ENCODE measurements at regions not wholly inside any gene's neighbourhood (a gene's known extent, or its start where the extent isn't known, plus 50 kb on each side); places are given as distances from the start of the nearest gene placed in this dataset.

DNA sequence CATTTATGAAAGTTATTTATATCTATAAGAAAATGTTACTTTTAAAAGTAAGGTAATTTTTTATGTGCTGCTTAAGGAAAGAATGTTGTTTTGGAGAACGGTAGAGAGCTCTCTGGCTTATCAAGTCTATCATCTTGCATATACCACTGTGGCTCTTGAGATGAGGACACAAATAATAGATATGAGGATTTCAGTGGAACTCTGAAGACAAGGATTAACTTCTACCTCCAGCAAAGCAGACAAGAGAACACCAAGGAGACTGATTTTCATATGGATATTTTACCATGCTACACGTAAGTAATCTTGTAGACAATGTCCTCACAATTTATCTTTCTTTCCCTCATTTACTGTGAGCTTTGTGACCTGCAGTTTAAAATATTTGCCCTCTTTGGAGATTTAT, 557.5 kb upstream of the NDST4 start:
- TF ChIP-seq CTCF (IDR thresholded peaks at IDR 0.05) = no peak
- DNase-seq (ENCODE audit: low spot score) = no peak
- Histone ChIP-seq H3K27me3 (no peaks in the 10 kb centered on the region), H3K4me1 (no peaks in the 10 kb centered on the region), H3K9me3 (no peaks in the 10 kb centered on the region), H3K4me3 (no peak overlapping the region), H3K36me3 (no peaks in the 10 kb centered on the region), H3K27ac (no peak overlapping the region)

- Histone ChIP-seq H3K36me3 (no peaks in the 10 kb centered on the region), H3K4me1 (no peaks in the 10 kb centered on the region), H3K9me3 (no peaks in the 10 kb centered on the region), H3K27me3 (no peaks in the 10 kb centered on the region), H3K4me3 (no peak overlapping the region), H3K27ac (no peak overlapping the region)
- TF ChIP-seq CTCF (IDR thresholded peaks at IDR 0.05) = no peak
- DNase-seq (ENCODE audit: low spot score) = no peak
Observed at GRCh38 chr4:115668396-115668795, 555.0 kb upstream of the NDST4 start.

DNA sequence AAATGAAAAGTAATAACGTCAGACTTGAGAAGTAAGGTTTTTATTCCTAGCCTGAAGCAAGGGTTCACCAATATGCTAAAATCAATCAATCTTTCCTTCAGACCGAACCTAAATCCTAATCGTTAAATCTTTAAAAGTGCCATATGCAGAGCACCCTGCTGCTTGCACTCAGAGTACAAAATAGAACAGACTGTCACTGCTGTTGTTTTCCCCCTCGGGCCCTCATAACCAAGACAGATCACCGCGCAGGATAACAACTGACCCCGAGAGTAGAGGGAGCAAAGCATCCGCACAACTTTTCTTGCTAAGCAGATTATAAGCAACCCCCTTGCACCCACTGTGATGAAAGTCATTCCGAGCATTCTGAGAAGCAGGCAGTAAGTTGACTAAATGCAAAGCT, 550.9 kb upstream of the NDST4 start:
- no peaks in the 10 kb centered on the region for H3K27me3 ChIP-seq
- H3K9me3 ChIP-seq = no peaks in the 10 kb centered on the region
- H3K36me3 ChIP-seq = no peaks in the 10 kb centered on the region
- no peak for DNase-seq (ENCODE audit: low spot score)
- no peak overlapping the region for H3K27ac ChIP-seq
- no peak overlapping the region for H3K4me3 ChIP-seq
- no peak for TF ChIP-seq CTCF (IDR thresholded peaks at IDR 0.05)
- H3K4me1 ChIP-seq = no peaks in the 10 kb centered on the region

DNA sequence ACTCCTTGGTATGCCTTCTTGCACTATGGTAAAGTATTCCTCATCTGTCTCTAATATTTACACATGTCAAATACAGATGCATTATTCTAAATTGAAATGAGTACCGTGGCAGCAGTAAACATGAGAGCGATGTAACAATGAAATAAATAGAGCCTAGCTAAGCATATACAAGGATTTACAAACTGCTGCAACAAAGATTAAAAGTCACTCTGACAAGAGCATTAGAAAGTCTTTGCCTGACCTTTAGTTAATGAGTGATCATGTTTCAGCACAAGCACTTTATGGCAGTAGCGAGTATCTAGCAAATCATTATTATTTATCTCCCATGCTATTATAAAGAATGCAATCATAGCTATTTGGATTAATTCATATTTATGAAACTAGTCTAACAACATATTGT, 547.0 kb upstream of the NDST4 start:
- Histone ChIP-seq H3K36me3 (no peaks in the 10 kb centered on the region), H3K9me3 (no peaks in the 10 kb centered on the region), H3K27ac (no peak overlapping the region), H3K4me3 (no peak overlapping the region), H3K4me1 (no peaks in the 10 kb centered on the region), H3K27me3 (no peaks in the 10 kb centered on the region)
- no peak for DNase-seq (ENCODE audit: low spot score)
- TF ChIP-seq CTCF (IDR thresholded peaks at IDR 0.05) = no peak

DNA sequence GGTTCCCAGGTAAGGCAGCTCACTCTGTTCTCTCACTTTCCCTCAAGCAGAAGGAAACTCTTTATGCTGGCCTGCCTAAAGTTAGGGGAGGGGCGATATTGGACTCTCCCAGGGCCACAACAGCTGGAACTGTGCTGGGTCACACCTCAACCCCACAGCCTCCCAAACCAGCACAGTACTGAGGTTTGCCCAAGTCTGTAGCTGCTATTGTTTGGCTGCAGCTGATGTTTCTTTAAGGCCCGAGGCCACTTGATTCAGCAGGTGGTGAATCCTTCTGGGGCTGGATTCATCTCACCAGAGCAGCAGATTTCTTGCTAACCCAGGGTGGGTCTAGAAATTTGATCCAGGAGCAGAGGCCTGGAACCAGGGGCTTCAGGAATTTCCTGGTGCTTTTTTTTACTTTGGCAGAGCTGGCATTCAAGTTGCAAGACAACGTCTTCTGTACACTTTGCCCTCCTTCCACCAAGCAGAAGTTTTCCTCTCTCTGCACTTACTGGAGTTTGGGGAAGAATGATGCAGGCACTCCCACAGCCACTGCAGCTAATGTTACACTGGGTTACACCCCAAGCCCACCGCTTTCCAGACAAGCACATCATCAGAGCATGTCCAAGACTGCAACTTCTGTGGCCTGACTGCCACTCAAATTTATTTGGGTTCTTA, 544.7 kb upstream of the NDST4 start:
- no peak overlapping the region for H3K27ac ChIP-seq
- no peak for DNase-seq (ENCODE audit: low spot score)
- H3K27me3 ChIP-seq = no peaks in the 10 kb centered on the region
- H3K4me1 ChIP-seq = no peaks in the 10 kb centered on the region
- H3K9me3 ChIP-seq = no peaks in the 10 kb centered on the region
- H3K36me3 ChIP-seq = no peaks in the 10 kb centered on the region
- TF ChIP-seq CTCF (IDR thresholded peaks at IDR 0.05) = no peak
- H3K4me3 ChIP-seq = no peak overlapping the region

GRCh38 chr4:115655626-115656025, 542.2 kb upstream of the NDST4 start:
- Histone ChIP-seq H3K4me1 (no peaks in the 10 kb centered on the region), H3K27ac (no peak overlapping the region), H3K27me3 (no peaks in the 10 kb centered on the region), H3K36me3 (no peaks in the 10 kb centered on the region), H3K4me3 (no peak overlapping the region), H3K9me3 (no peaks in the 10 kb centered on the region)
- TF ChIP-seq CTCF (IDR thresholded peaks at IDR 0.05) = no peak
- DNase-seq (ENCODE audit: low spot score) = no peak

All from right atrium auricular region (tissue), 2 donors.